Heart left ventricle (tissue), 13 donors: ENCODE measurements at regions not wholly inside any gene's neighbourhood (a gene's known extent, or its start where the extent isn't known, plus 50 kb on each side); places are given as distances from the start of the nearest gene placed in this dataset.

Experiments
- CTCF ChIP-seq, 12 donors: fragments of 200-600 bp; sonication (generic) in 4 of 12; IDR thresholded peaks; one replicate each; pipeline versions ENCODE4 v1.5.0 to v1.8.0; 2018 to 2022; ENCODE audit warnings: antibody characterized with exemption in 12 of 12, mild to moderate bottlenecking in 5 of 12
- POLR2A ChIP-seq, 2 donors: fragments of 450-650 bp; IDR thresholded peaks; one replicate each; pipeline ENCODE4 v1.6.1; 2017; ENCODE audit warnings: antibody characterized with exemption in 2 of 2, mild to moderate bottlenecking in 2 of 2, moderate library complexity in 2 of 2
- donor health status: ischemic (EF 13 %, LVEDD 7.1; RV severe dilation, severe dysfunction).
- donor health status: DM: no; HTN: yes; CAD: no.
- donor health status: DM: no; HTN: no; CAD: no.
- donor health status: ischemic (EF 25% LVEDD 6.9; RV normal size, moderate dysfunction).
- donor health status: ischemic (EF 25% LVEDD 5.7; RV mildly dilated, moderate dysfunction).
- donor health status: ischemic (EF 35%, LVEDD 5.7; RV mildly dilated, moderate dysfunction).
- donor health status: nonischemic (EF 11% LVEDD 7.7; RV severe dilation, severe dysfunction).
- donor health status: DM: yes; HTN: yes; CAD: no.
- donor health status: PGD.
- donor health status: ischemic (EF 29% LVEDD 5.4; RV normal size, mild dysfunction).
- donor health status: nonischemic (EF 23%, LVEDD 6.1; RV moderate dilation, normal function).

- TF ChIP-seq CTCF (IDR thresholded peaks at IDR 0.05) (no peak), POLR2A (IDR thresholded peaks at IDR 0.05) (no peak)
These were observed 70.2 kb upstream of the DSC1 start for GRCh38 chr18:31232775-31233424.
